Pulmonary artery endothelial cell (primary cell): ENCODE measurements at regions not wholly inside any gene's neighbourhood (a gene's known extent, or its start where the extent isn't known, plus 50 kb on each side); places are given as distances from the start of the nearest gene placed in this dataset.

Experiments used
- DNase-seq: peaks from one replicate; pipeline ENCODE4 v3.0.0-alpha.2; 2011; ENCODE audit warnings: low read depth, low spot score

DNA sequence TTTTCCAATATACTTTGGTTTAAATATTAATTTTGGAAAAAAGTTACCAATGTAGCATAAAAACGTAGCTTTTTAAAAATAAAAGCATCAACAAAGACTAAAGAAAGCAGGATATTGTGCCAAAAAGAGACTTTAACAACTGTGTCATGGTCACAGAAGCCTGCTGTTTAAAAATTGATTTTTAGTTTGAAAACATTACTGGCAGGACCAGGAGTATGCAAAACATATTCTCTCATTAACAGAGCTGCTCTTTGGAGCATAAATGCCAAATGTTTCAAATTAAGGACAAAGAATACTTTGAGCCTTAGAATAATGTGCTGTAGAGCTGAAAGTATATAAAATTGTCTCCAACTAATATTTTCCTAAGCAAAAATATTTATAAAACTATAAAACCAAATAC is 279.0 kb downstream of the ARAP2 start:
- DNase-seq, result no peak

DNA sequence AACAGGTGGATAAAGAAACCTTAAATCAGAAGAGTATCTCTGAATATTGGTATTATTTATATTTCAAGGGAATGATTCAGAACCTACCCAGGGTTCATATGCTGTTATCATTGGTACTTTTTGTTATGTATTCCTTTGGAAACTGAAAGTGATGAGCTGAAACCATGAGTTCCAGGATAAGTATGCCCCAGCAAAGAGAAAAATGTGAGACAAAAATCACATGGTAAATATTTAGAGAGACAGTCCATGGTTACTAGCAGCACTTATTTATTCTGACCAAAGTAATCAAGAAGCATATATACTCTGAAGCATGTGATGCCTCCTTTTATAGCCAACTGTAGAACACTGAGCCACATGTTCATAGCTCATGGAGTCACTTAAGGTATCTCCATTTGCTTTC is 277.7 kb downstream of the ARAP2 start:
- no peak for DNase-seq

DNA sequence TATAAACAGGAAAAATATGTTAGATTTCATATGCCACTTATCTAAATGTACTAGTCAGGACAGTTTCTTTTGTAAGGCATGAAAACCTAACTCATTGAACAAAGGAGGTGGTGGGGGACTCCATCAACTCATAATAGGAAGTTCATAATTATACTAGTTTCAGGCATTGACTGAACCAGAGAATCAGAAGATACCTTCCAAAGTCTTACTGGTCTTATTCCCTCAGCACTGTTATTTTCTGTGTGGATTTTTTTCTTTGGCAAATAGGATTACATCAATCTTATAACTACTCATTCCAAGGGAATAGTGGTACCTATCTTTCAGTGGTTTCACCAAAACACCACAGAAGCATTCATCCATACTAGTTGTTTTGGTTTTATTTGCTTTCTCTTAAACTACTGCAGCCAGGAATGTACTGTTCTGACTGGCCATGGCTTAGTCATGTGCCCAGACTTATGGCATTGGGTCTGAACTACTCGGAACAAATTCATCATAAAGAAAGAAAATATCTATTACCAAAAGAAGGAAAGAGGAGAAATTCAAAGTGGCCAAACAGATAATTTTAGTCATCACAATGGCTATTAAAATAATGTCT is 273.9 kb downstream of the ARAP2 start:
- DNase-seq, result no peak

DNA sequence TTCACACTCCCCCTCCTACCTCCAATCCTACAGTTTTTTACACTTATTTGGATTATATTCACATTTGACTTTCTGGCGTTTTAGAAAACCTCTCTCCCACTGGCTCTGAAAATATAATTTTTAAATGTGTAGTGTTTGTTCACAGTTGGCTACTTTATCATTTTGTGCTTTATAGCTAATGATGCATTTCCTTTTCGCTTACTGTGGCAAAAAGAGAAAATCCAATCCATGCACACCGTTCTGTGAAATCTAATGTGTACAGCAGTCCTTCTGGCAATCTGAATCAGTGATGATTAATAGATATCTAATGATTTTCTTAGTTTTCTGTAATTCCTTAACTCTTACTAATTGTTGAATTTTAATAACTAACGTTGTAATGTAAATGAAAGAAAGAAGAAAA is 271.5 kb downstream of the ARAP2 start:
- no peak for DNase-seq

DNA sequence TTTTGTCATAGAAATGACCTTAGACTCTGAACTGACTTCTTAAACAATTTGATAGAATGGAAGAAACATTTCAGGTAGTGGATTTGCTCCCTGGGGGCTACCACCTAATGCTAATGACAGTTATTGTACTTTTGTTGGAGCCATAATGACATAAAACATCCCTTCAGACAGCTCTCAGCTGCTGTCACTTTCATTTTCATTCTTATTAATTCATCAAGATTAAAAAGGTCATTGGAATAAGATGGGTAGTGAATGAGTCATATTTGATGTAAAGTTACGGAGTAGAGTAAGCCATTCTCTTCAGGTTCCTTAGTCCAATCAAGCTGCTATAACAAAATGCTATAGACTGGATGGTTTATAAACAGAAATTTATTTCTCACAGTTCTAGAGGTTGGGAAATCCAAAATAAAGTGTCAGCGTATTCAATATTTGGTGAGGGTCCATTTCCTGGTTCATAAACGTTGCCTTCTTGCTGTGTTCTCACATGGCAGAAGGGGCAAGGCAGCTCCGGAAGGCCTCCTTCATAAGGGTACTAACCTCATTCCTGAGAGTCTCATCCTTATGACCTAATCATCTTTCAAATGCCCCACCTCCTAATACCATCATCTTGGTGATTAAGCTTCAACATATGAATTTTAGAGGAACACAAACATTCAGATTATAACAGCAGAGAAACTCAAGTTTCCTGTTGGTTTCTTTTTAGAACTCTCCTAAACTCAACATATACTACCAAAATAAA is 268.5 kb downstream of the ARAP2 start:
- DNase-seq, result no peak

DNA sequence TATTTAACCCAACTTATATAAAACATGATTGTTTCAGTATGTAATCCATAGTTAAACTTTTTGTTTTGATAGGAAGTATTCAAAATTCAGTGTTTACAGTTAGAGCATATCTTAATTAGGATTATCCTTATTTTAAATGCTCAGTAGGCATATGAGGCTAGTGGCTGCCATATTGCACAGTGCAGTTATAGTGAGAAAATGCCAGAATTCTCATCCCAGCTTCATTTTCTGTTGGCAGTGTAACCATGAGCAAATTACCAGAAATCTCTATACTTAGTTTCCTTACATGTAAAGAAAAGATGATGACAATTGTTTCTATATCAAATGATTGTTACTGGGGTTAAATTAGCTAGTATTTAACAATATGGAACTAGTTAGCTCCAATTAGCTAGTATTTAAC is 265.8 kb downstream of the ARAP2 start:
- no peak for DNase-seq

DNA sequence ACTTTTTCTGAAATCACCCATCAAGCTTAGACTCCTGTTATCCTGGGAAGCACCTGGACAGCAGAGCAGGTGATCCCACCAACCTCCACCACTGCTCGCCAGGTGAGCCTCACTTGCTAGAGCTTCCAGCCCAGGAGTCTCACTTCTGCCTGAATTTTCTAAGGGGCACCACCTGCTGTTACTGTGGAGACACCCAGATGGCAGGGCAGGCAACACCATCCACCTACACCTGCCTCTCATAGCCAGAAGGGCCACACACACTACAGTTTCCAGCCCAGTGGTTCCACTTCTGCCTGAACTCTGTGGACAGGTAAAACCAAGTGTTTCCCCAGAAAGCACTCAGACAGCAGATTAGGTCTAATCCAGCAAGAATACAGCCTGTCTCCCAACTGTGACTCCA is 262.0 kb downstream of the ARAP2 start:
- no peak for DNase-seq

DNA sequence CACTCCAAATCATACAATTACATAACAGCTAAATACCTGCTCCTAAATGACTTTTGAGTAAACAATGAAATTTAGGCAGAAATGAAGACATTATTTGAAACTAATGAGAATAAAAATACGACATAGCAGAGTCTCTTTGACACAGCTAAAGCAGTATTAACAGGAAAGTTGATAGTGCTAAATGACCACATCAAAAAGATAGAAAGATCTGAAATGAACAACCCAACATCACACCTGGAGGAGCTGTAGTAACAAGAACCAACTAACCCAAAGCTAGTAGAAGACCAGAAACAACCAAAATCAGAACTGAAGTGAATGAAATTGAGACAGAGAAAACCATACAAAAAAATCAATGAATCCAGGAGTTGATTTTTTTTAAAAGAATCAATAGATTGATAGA is 257.8 kb downstream of the ARAP2 start:
- DNase-seq, result no peak

DNA sequence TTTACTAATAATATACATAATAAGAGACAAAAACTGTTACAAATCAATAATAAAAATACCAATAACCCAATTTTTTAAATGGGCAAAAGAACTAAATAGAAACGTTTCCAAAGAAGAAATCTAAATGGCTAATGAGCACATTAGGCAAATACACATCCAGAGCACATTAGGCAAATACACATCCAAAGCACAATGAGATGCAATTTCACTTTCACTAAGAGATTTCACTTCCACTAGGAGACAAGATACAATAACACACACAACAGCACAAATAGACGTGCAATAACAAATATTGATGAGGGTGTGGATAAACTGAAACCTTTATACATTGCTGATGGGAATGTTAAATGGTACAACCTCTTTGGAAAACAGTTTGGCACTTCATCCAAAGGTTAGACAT is 250.7 kb downstream of the ARAP2 start:
- no peak for DNase-seq

DNA sequence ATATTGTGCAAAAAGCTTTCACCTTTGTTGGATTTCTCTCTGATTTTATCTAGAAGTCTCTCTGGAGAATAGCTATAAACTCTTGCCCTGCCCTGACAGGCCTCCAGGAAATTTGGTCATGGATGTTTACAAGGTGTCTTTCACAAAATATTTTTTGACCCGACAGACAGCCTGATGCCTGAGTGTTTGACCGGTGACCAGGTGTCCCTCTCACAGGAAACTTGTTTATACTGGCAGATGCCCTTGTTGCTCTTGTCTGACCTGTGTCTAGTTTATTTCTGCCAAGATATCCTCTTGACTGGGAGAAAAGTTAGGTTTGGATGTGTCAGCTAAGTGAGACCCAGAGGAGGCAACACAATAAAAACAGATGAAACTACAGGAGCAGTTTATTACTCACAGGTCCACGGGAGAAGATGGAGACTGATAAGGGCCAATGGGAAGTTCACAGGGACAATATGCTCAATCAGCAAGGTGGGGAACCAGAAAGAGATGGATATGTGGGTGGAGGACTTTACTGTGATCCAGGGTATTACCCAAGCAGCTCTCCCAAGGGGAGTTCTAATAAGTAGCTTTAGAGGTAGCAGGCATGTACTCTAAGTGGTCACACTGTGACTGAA is 243.3 kb downstream of the ARAP2 start:
- no peak for DNase-seq

DNA sequence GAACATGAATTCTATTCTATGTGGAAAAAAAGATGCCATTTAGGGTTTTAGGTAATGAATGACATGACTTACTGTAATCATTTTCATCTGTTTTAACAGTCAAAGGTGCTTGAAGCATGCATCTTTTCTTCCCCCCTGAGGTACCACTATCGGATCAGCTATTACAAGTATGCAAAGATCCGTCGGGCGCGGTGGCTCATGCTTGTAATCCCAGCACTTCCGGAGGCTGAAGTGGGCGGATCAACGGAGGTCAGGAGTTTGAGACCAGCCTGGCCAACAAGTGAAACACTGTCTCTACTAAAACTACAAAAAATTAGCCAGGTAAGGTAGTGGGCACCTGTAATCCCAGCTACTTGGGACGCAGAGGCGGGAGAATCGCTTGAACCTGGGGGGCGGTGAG is 241.3 kb downstream of the ARAP2 start:
- DNase-seq, result no peak

DNA sequence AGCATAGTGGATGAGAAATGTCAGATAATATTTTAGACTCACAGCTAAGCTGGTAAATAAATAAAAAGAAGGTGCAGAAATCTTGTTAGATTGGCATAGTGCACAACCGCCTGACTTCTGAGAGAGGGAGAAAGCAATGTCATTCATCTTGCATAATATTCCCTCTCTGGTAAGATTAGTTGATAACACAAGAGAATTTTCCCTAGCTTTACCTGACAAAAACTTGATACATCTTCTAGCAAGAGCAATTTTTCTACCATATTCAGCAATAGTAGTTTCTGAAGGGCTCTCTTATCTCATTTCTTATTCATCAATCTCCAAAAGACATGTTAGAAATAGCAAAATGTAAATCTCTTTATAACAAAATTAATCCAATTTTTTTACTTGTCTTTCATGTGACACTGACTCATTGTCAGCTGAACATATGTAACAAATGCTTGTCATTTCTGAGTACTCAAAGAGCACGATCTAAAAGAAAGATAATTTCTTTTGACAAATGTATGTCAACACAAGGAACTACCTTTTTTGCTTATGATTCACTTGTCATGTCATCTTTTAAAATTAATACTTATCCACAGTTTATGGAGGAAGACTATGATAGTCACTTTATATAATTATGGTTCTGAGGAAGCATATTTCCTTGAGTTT is 240.0 kb downstream of the ARAP2 start:
- no peak for DNase-seq

DNA sequence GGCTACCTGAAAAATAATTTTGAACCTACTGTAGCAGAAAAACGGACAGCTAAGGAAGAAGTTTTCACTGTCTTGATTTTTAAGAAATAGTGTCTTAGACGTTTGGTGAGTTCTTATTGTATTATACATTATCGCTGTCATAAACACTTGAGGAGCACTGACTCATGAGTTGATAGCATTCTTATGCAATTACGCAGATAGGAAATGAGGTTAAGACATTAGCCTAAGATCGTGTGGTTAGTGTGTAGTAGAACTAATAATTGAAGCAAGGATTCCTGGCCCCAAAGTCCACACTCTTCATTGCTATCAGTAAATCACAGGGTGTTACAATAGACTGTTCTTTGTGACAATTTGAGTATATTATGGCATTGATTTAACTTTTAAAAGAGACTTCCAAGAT is 238.1 kb downstream of the ARAP2 start:
- no peak for DNase-seq

DNA sequence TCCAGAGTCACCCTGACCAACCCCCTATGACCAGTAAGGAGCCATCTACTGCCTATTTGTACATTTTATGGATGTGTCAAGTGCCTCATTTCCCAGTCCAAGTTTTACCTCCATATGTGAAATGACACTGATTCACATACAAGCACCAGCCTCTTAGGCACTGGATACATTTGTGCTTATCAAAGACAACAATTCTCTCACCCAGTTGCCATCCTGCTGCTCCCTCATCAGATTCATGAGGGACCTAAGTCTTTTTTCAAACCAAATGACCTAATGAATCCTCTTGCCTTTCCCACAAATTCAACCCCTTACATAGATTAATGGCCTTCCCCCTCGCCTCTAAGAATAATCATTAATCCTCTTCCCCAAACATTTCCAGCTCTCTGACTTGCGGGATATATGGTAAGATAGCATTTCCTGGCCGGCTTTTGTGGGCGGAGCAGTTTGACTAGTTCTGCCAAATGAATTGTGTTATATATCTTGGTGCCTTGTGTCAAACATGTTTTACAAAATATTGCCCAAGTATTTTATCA is 233.9 kb downstream of the ARAP2 start:
- DNase-seq, result no peak

DNA sequence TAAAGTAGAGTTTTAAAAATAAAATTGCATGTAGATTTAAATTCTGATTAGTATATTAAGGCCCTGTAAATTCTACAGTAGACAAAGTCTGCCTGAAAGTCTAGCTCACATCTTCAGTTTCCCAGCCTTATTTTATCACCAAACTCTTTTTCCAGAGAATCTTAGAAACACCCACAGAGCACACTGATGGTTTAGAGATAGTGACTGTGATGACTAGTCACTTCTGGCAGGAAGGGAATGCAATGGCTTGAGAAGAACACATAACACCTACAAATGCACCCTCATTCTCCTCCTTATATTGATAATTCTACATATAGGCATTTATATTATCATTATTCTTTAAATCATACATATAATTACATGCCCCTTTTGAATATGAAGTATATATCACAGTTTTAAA is 232.9 kb downstream of the ARAP2 start:
- DNase-seq, result no peak

DNA sequence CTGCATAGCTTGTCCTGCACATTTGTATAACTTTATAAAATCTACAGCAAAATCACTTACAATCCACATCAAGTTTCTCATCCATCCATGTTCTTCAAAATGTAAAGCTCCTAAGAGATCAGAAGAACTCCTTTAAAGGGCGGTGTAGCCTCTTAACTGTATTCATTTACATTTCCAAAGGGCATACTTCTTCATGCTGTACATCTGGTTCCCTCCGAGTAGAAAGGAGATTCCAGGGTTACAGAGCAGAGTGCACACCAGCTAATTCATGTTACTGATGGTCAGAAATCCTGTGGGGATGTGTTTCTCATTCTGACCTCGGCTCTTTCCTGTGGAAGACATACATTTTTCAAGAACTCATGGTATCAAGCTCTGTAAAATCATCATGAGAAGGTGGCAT is 231.8 kb downstream of the ARAP2 start:
- no peak for DNase-seq

DNA sequence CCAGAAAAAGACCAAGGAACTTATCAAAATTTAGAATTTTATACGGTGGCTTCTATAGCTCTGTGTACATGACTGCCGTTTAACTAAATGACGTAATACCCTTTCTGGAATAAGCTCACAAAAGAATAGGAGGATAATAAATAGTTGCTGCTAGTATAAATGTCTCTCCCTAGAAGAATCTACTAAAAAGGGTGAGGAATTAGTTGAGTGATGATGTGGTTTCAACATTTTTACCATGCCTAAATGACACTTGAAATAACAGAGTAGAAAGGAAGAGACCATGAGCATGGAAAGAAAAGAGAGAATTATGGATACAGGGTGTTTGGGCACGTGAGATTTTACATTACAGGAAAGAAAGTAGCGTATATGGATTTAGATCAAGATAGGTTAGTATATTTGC is 231.1 kb downstream of the ARAP2 start:
- DNase-seq, result no peak
